ENCODE measurements at regions not wholly inside any gene's neighbourhood (a gene's known extent, or its start where the extent isn't known, plus 50 kb on each side); places are given as distances from the start of the nearest gene placed in this dataset.

GRCh38 chr5:126182971-126183695 is 240.1 kb upstream of the GRAMD2B start:
- peak in 43 of 51 donors; percentile 1 to 83 (median 29) for DNase-seq

GRCh38 chr5:126184474-126184873 is 238.7 kb upstream of the GRAMD2B start:
- DNase-seq, result no peak

GRCh38 chr5:126186210-126186609 is 237.0 kb upstream of the GRAMD2B start:
- DNase-seq, result no peak

GRCh38 chr5:126188804-126189203 is 234.4 kb upstream of the GRAMD2B start:
- DNase-seq, result no peak

- DNase-seq, result no peak
These were observed 234.0 kb upstream of the GRAMD2B start for GRCh38 chr5:126189231-126189630.

GRCh38 chr5:126189862-126190261 is 233.3 kb upstream of the GRAMD2B start:
- DNase-seq, result no peak

GRCh38 chr5:126192226-126192625 is 231.0 kb upstream of the GRAMD2B start:
- no peak for DNase-seq

- DNase-seq, result no peak
These were observed 227.7 kb upstream of the GRAMD2B start for GRCh38 chr5:126195410-126196100.

- no peak for DNase-seq
These were observed 224.7 kb upstream of the GRAMD2B start for GRCh38 chr5:126198531-126198930.

- DNase-seq, result no peak
These were observed 223.7 kb upstream of the GRAMD2B start for GRCh38 chr5:126199467-126199866.

GRCh38 chr5:126208691-126209090 is 214.5 kb upstream of the GRAMD2B start:
- DNase-seq, result no peak

- no peak for DNase-seq
These were observed 212.3 kb upstream of the GRAMD2B start for GRCh38 chr5:126210955-126211354.

- no peak for DNase-seq
These were observed 203.6 kb upstream of the GRAMD2B start for GRCh38 chr5:126219616-126220015.

GRCh38 chr5:126220725-126221124 is 202.5 kb upstream of the GRAMD2B start:
- DNase-seq, result no peak

- DNase-seq, result no peak
These were observed 194.3 kb upstream of the GRAMD2B start for GRCh38 chr5:126228934-126229333.

GRCh38 chr5:126233256-126233655 is 190.0 kb upstream of the GRAMD2B start:
- DNase-seq, result no peak

- DNase-seq, result peak in 5 of 51 donors; percentile 1 to 18 (median 6)
These were observed 188.5 kb upstream of the GRAMD2B start for GRCh38 chr5:126234563-126235195.

- no peak for DNase-seq
These were observed 187.6 kb upstream of the GRAMD2B start for GRCh38 chr5:126235628-126236027.

GRCh38 chr5:126236994-126237393 is 186.2 kb upstream of the GRAMD2B start:
- DNase-seq, result no peak

- no peak for DNase-seq
These were observed 174.6 kb upstream of the GRAMD2B start for GRCh38 chr5:126248611-126249010.

- DNase-seq, result no peak
These were observed 172.2 kb upstream of the GRAMD2B start for GRCh38 chr5:126251024-126251423.

GRCh38 chr5:126253406-126253805 is 169.8 kb upstream of the GRAMD2B start:
- no peak for DNase-seq
